ENCODE measurements at regions not wholly inside any gene's neighbourhood (a gene's known extent, or its start where the extent isn't known, plus 50 kb on each side); places are given as distances from the start of the nearest gene placed in this dataset.

- DNase-seq = no peak
These were observed 123.5 kb downstream of the MBD2 start for GRCh38 chr18:54100920-54101470.

- DNase-seq = no peak
These were observed 124.0 kb downstream of the MBD2 start for GRCh38 chr18:54100466-54100865.

- no peak for DNase-seq
These were observed 130.0 kb downstream of the MBD2 start for GRCh38 chr18:54094474-54094873.

- no peak for DNase-seq
These were observed 133.6 kb downstream of the MBD2 start for GRCh38 chr18:54090856-54091255.

GRCh38 chr18:54089749-54090459, 134.6 kb downstream of the MBD2 start:
- DNase-seq = no peak

- no peak for DNase-seq
These were observed 137.6 kb downstream of the MBD2 start for GRCh38 chr18:54086863-54087262.

GRCh38 chr18:54086046-54086802, 138.2 kb downstream of the MBD2 start:
- DNase-seq = no peak

GRCh38 chr18:54080858-54081257, 143.6 kb downstream of the MBD2 start:
- DNase-seq = no peak

GRCh38 chr18:54076166-54076565, 148.3 kb downstream of the MBD2 start:
- DNase-seq = peak; percentile 28

- DNase-seq = no peak
These were observed 148.8 kb downstream of the MBD2 start for GRCh38 chr18:54075689-54076088.

- DNase-seq = no peak
These were observed 154.7 kb downstream of the MBD2 start for GRCh38 chr18:54069729-54070128.

GRCh38 chr18:54060343-54061005, 164.0 kb downstream of the MBD2 start:
- DNase-seq = no peak

- DNase-seq = no peak
These were observed 171.6 kb downstream of the MBD2 start for GRCh38 chr18:54052732-54053429.

GRCh38 chr18:54052259-54052658, 172.2 kb downstream of the MBD2 start:
- DNase-seq = no peak

GRCh38 chr18:54043484-54044251, 180.8 kb downstream of the MBD2 start:
- no peak for DNase-seq

- peak; percentile 19 for DNase-seq
These were observed 188.5 kb downstream of the MBD2 start for GRCh38 chr18:54035927-54036326.

GRCh38 chr18:54033052-54033451, 191.4 kb downstream of the MBD2 start:
- no peak for DNase-seq

- DNase-seq = no peak
These were observed 192.1 kb downstream of the MBD2 start for GRCh38 chr18:54032412-54032811.

- no peak for DNase-seq
These were observed 193.2 kb downstream of the MBD2 start for GRCh38 chr18:54031243-54031642.

GRCh38 chr18:54030434-54030833, 194.0 kb downstream of the MBD2 start:
- DNase-seq = no peak

GRCh38 chr18:54023471-54023870, 201.0 kb downstream of the MBD2 start:
- no peak for DNase-seq
